Spleen (tissue), 11 donors: ENCODE measurements at regions not wholly inside any gene's neighbourhood (a gene's known extent, or its start where the extent isn't known, plus 50 kb on each side); places are given as distances from the start of the nearest gene placed in this dataset.
"Not testable (repeated sequence)": the region's sequence is repeated elsewhere in the genome, so short reads cannot be mapped to it uniquely, and the experiment has no call there.

Source experiments
- DNase-seq: peaks from one replicate; pipeline ENCODE4 v3.0.0-alpha.2; 2020
- H3K27ac ChIP-seq, 8 donors: fragments of 200-600 bp; sonication (generic) in 7 of 8; 1 replicate in 4 of 8; 2 replicates in 4 of 8; pipeline versions ENCODE4 v1.5.0 to v1.8.0; 2016 to 2021; ENCODE audit warnings: inconsistent platforms in 4 of 8, mild to moderate bottlenecking in 4 of 8, moderate library complexity in 1 of 8
- H3K27me3 ChIP-seq, 7 donors: fragments of 200-600 bp; sonication (generic) in 6 of 7; replicated peaks in 1 of 7; 1 replicate in 4 of 7; 2 replicates in 3 of 7; pipeline versions ENCODE4 v1.5.0 to v1.8.0; 2016 to 2021; ENCODE audit warnings: inconsistent platforms in 3 of 7, mild to moderate bottlenecking in 1 of 7
- H3K36me3 ChIP-seq, 6 donors: fragments of 200-600 bp; sonication (generic) in 5 of 6; 1 replicate in 4 of 6; 2 replicates in 2 of 6; pipeline versions ENCODE4 v1.5.0 to v1.8.0; 2016 to 2021; ENCODE audit warnings: inconsistent platforms in 2 of 6
- H3K4me1 ChIP-seq, 6 donors: fragments of 200-600 bp; sonication (generic) in 5 of 6; 1 replicate in 3 of 6; 2 replicates in 3 of 6; pipeline versions ENCODE4 v1.5.0 to v1.8.0; 2016 to 2021; ENCODE audit warnings: inconsistent platforms in 3 of 6
- H3K4me3 ChIP-seq, 8 donors: fragments of 200-600 bp; sonication (generic) in 7 of 8; 1 replicate in 4 of 8; 2 replicates in 4 of 8; pipeline versions ENCODE4 v1.5.0 to v1.8.0; 2016 to 2021; ENCODE audit warnings: inconsistent platforms in 4 of 8, mild to moderate bottlenecking in 4 of 8, moderate library complexity in 2 of 8
- H3K9me3 ChIP-seq, 8 donors: fragments of 200-600 bp; sonication (generic) in 7 of 8; 1 replicate in 4 of 8; 2 replicates in 4 of 8; pipeline versions ENCODE4 v1.5.0 to v1.8.0; 2016 to 2021; ENCODE audit warnings: inconsistent platforms in 4 of 8
- POLR2A ChIP-seq, 3 donors: fragments of 450-650 bp; IDR thresholded peaks; one replicate each; pipeline ENCODE4 v1.5.1; 2017; ENCODE audit warnings: antibody characterized with exemption in 3 of 3, mild to moderate bottlenecking in 1 of 3
- POLR2AphosphoS5 ChIP-seq, 3 donors: sonication (generic); formaldehyde crosslinking; IDR thresholded peaks; one replicate each; pipeline ENCODE4 v1.5.1; 2017; ENCODE audit warnings: antibody characterized with exemption in 3 of 3
- WGBS, 5 donors: extraction: QIAGEN DNeasy Blood & Tissue Kit in 3 of 5; methylation state at CpG; one replicate each; pipeline versions ENCODE4 v1.1.5 to v1.1.7; 2013 to 2018; 5-methylcytosine and 5-hydroxymethylcytosine counted together
- intact Hi-C: fragments of 100-400 bp; cut with DNase I; formaldehyde crosslinking; loops from one replicate; pipeline ENCODE4 v1.15.0; 2023; ENCODE audit warnings: low total_unique reads
- TF ChIP-seq, protein P1 (sequence below), 11 experiments: fragments of 200-600 bp in 7 of 11; fragments of 450-650 bp in 4 of 11; sonication (generic) in 4 of 11; IDR thresholded peaks in 8 of 11; conservative IDR thresholded peaks in 3 of 11; 1 replicate in 7 of 11; 2 replicates in 4 of 11; pipeline versions ENCODE4 v1.4.0 to v1.8.0; 2016 to 2021; ENCODE audit warnings: antibody characterized with exemption in 11 of 11, inconsistent platforms in 4 of 11, mild to moderate bottlenecking in 1 of 11
- donor health status: healthy with polysubstance abuse.
- donor health status: DM: no; HTN: no; CAD: no; lungs with moderate emphysema.
- donor health status: DM: no; HTN: no; CAD: no.
- donor health status: Bipolar disorder and iron deficiency.
- donor health status: healthy.
- donor health status: DM: no; HTN: no; CAD: no.
- donor health status: DM: yes; HTN: yes; CAD: no.

DNA sequence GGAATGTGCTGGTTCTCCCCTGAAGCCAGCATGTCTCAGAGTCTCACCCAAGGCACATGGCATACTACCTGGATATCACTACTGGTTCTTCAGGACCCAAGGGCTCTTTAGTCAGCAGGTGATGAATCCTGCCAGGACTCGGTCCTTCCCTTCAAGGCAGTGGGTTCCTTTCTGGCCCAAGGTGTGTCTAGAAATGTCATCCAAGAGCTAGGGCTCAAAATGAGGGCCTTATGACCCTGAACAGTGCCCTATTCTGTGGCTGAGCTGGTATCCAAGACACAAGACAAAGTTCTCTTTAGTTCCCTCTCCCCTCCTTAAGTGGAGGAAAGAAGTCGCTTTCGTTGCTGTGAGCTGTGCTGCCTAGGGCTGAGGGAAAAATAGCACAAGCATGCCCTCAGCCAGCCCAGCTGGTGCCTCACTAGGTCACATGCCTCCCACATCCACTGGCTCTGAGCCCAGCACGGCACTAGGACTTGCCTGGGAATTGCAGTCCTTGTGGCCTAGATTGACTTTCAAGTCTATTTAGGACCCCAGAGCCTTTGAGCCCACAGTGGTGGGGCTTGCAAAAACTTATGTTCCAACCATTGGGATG lies 106.0 kb downstream of the BMS1 start:
- Histone ChIP-seq H3K27ac (no peak overlapping the region), H3K36me3 (no peaks in the 10 kb centered on the region), H3K9me3 (no peaks in the 10 kb centered on the region), H3K4me1 (no peaks in the 10 kb centered on the region), H3K27me3 (peaks cover 0 to 6% (median 0%) of the 10 kb centered on the region in 7 donors), H3K4me3 (no peak overlapping the region)
- TF ChIP-seq POLR2A (IDR thresholded peaks at IDR 0.05), result no peak
- TF ChIP-seq, protein P1, sequence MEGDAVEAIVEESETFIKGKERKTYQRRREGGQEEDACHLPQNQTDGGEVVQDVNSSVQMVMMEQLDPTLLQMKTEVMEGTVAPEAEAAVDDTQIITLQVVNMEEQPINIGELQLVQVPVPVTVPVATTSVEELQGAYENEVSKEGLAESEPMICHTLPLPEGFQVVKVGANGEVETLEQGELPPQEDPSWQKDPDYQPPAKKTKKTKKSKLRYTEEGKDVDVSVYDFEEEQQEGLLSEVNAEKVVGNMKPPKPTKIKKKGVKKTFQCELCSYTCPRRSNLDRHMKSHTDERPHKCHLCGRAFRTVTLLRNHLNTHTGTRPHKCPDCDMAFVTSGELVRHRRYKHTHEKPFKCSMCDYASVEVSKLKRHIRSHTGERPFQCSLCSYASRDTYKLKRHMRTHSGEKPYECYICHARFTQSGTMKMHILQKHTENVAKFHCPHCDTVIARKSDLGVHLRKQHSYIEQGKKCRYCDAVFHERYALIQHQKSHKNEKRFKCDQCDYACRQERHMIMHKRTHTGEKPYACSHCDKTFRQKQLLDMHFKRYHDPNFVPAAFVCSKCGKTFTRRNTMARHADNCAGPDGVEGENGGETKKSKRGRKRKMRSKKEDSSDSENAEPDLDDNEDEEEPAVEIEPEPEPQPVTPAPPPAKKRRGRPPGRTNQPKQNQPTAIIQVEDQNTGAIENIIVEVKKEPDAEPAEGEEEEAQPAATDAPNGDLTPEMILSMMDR (IDR thresholded peaks at IDR 0.05 in 8 of 11, conservative IDR thresholded peaks at IDR 0.05 in 3 of 11), result no peak
- TF ChIP-seq POLR2AphosphoS5 (IDR thresholded peaks at IDR 0.05), result no peak
- intact Hi-C loops, result no loop called here
- WGBS, 5 donors, result 49 to 77% (median 74%) methylated on average over 4 of the region's 4 CpGs
- DNase-seq, result no peak

DNA sequence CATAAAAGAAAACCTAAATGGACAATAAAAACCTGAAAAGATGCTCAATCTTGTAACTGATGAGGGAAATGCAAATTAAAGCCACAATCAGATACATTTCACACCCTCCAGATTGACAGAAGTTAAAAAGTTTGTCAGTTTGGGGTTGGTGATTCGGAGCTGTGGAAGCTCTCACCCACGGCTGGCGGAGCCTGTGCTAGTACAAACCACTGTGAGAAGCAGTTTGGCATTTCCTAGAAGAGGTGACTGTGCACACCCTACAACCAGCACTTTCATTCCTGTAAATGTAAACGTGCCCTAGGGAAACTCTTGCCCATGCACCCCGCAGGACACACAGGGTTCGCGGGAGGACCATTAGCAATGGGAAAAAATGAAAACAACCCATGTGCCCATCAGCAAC lies 114.1 kb downstream of the BMS1 start:
- TF ChIP-seq, protein P1 (IDR thresholded peaks at IDR 0.05 in 8 of 11, conservative IDR thresholded peaks at IDR 0.05 in 3 of 11), result no peak
- TF ChIP-seq POLR2A (IDR thresholded peaks at IDR 0.05) (no peak), POLR2AphosphoS5 (IDR thresholded peaks at IDR 0.05) (no peak)
- H3K9me3 ChIP-seq, result peaks cover 0 to 34% (median 12%) of the 10 kb centered on the region in 8 donors

DNA sequence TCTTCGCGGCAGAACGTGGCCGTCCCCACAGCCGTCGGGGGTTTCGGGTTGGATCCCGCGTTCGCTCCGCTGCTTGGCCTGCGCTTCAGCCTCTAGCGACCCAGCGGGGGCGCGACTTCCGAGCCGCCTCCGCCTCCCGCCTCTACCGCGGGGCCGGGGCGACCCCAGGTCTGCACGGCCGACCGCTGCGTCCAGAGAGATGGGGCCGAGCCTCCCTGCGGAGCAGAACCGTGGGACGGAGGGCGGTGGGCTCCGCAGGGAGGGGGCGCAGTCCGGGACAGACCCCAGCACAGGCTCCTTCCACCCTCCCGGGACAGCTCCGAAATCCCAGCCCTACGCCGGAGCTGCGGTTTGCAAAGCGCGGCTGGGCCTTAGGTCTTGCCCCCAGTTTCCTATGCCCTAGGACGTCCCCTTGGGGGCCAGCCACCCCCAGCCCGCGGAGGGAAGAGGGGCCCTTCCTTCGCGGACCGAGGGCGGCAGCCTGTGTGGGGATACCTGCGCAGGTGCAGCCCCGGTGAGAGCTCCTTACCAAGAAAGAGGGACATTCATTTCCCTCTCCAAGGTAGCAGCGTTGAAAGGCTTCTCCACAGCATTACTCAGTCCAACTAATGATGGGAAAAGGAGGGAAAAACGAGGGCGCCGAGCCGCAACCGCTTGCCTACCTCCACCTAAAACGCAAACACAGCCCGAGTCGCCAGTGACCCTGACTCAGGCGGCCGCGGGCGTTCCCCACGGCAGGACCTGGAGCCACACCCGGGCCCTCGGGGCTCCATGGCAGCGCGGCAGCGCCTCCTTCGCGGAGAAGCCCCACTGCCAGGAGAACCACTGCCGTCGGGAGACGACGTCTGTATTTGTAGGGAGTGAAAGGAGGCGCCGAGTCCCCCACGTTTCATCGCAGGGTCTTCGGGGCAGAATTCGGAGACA lies 115.7 kb downstream of the BMS1 start:
- 18 to 36% (median 19%) methylated on average over 37 to 83 of the region's 83 CpGs for WGBS, 5 donors
- Histone ChIP-seq H3K4me1 (no peaks in the 10 kb centered on the region), H3K27ac (no peak overlapping the region), H3K27me3 (peaks cover 2 to 45% (median 29%) of the 10 kb centered on the region in 7 donors), H3K4me3 (no peak overlapping the region), H3K9me3 (peaks cover 0 to 47% (median 24%) of the 10 kb centered on the region in 8 donors), H3K36me3 (no peaks in the 10 kb centered on the region)
- intact Hi-C loops, result no loop called here
- no peak for DNase-seq
- TF ChIP-seq POLR2A (IDR thresholded peaks at IDR 0.05), result no peak

More for the DNA sequence above, 114.1 kb downstream of the BMS1 start:
- Histone ChIP-seq H3K4me1 (no peaks in the 10 kb centered on the region), H3K36me3 (no peaks in the 10 kb centered on the region), H3K27me3 (peaks cover 2 to 45% (median 29%) of the 10 kb centered on the region in 7 donors), H3K27ac (no peak overlapping the region), H3K4me3 (no peak overlapping the region)
- 42 to 62% (median 52%) methylated on average over 7 of the region's 7 CpGs for WGBS, 5 donors
- intact Hi-C loops, result no loop called here
- no peak for DNase-seq

DNA sequence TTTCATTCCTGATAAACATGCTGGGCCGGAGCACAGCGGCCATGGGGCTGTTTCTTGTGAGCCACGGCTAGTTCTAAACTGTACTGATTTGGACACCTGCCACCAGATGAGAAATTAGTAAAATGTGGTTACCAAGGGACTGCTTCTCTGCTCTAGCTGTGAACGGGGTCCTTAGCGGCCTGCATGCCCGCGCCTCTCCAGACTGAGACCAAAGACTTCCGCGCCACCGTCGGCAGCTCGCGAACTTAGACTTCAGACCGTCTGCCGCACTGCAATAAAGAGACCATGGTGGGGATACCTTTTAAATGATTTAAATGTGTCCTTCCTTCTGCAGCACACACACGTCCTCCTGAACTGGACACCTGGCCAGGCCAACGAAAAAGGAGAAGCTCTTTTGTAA lies 116.4 kb downstream of the BMS1 start:
- no peaks in the 10 kb centered on the region for H3K36me3 ChIP-seq
- DNase-seq, result no peak
- no peak for TF ChIP-seq POLR2A (IDR thresholded peaks at IDR 0.05)
- TF ChIP-seq POLR2AphosphoS5 (IDR thresholded peaks at IDR 0.05), result no peak
- TF ChIP-seq, protein P1 (IDR thresholded peaks at IDR 0.05 in 8 of 11, conservative IDR thresholded peaks at IDR 0.05 in 3 of 11), result no peak
- 91 to 95% (median 93%) methylated on average over 17 of the region's 17 CpGs for WGBS, 5 donors
- no peak overlapping the region for H3K4me3 ChIP-seq
- peaks cover 2 to 46% (median 29%) of the 10 kb centered on the region in 7 donors for H3K27me3 ChIP-seq
- H3K9me3 ChIP-seq, result peaks cover 0 to 49% (median 24%) of the 10 kb centered on the region in 8 donors
- no peaks in the 10 kb centered on the region for H3K4me1 ChIP-seq
- H3K27ac ChIP-seq, result no peak overlapping the region
- intact Hi-C loops, result no loop called here

DNA sequence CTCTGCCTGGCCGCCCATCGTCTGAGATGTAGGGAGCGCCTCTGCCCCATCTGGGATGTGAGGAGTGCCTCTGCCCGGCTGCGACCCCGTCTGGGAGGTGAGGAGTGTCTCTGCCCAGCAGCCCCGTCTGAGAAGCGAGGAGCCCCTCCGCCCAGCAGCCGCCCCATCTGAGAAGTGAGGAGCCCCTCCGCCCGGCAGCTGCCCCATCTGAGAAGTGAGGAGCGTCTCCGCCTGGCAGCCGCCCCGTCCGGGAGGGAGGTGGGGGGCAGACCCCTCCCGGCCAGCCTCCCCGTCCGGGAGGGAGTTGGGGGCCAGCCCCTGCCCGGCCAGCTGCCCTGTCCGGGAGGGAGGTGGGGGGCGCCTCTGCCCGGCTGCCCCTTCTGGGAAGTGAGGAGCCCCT lies 117.8 kb downstream of the BMS1 start:
- H3K4me1 ChIP-seq, H3K27ac ChIP-seq, intact Hi-C loops, H3K4me3 ChIP-seq, H3K36me3 ChIP-seq, DNase-seq: not testable (repeated sequence)
- WGBS, 5 donors, result 88 to 93% (median 91%) methylated on average over 14 to 24 of the region's 24 CpGs
- Histone ChIP-seq H3K27me3 (peaks cover under 1 to 46% (median 29%) of the 10 kb centered on the region in 7 donors), H3K9me3 (peaks cover 0 to 50% (median 24%) of the 10 kb centered on the region in 8 donors)
